HCT116 (cell line): ENCODE measurements at regions not wholly inside any gene's neighbourhood (a gene's known extent, or its start where the extent isn't known, plus 50 kb on each side); places are given as distances from the start of the nearest gene placed in this dataset.

Source experiments
- ATAC-seq: fragments of 200-7000 bp; cut with Tn5 transposase; 2 replicates; pipeline ENCODE4 v1.9.1; 2020; ENCODE audit warnings: mild to moderate bottlenecking, moderate library complexity
- BruUV-seq: library from RNA; stranded (reverse); fragments of 400-500 nt; replicated peaks from 2 replicates; lab custom pipeline; 2021; lab: Mats Ljungman, UMichigan
- CTCF ChIA-PET: fragments of 300-600 bp; sonication (Branson Sonifier 250); formaldehyde crosslinking; loops from one replicate; lab custom pipeline; 2021; ENCODE audit warnings: antibody characterized with exemption; lab: Charles Lee
- POLR2A ChIA-PET: fragments of 300-600, 350-600 bp; sonication (Branson Sonifier 250); formaldehyde crosslinking; loops from one replicate; lab custom pipeline; 2021; ENCODE audit warnings: antibody characterized with exemption; lab: Charles Lee
- RAD21 ChIA-PET, 2 experiments: fragments of 300-600 bp; sonication (Branson Sonifier 250); formaldehyde crosslinking; loops; one replicate each; lab custom pipeline; 2023; ENCODE audit warnings: low total read pairs in 2 of 2; ENCODE audit not compliant: uncharacterized antibody in 2 of 2, unreplicated experiment in 2 of 2, low non-redundant PET in 1 of 2; lab: Charles Lee
- DNase-seq: peaks from one replicate; pipeline ENCODE4 v3.0.0-alpha.2; 2010; ENCODE audit warnings: low read depth, low spot score
- H2AFZ ChIP-seq: fragments of 200-600 bp; shearing (Covaris generic), sonication (generic); 2 replicates; pipeline ENCODE4 v1.6.1; 2017; ENCODE audit warnings: low read depth, mixed run types, mixed read lengths, antibody characterized with exemption, low read length; ENCODE audit not compliant: poor library complexity, severe bottlenecking
- H3K27ac ChIP-seq: 2 replicates; pipeline ENCODE4 v1.5.1; 2012; ENCODE audit warnings: low read depth, low read length
- H3K27me3 ChIP-seq: fragments of 200-600 bp; sonication (generic); 2 replicates; pipeline ENCODE4 v1.6.1; 2016; ENCODE audit warnings: mixed run types, low read length, mixed read lengths; ENCODE audit not compliant: insufficient read depth
- H3K36me3 ChIP-seq, 2 experiments: fragments of 200-500 bp in 1 of 2; fragments of 200-600 bp in 1 of 2; sonication (Bioruptor generic) in 1 of 2; sonication (generic) in 1 of 2; 2 replicates each; pipeline versions ENCODE4 v1.5.1 to v1.6.1; 2014 to 2016; ENCODE audit warnings: low read length in 2 of 2, inconsistent platforms in 1 of 2, mixed read lengths in 1 of 2, mixed run types in 1 of 2; ENCODE audit not compliant: insufficient read depth in 2 of 2, control insufficient read depth in 1 of 2
- H3K4me1 ChIP-seq, 2 experiments: fragments of 200-600 bp in 1 of 2; sonication (generic) in 1 of 2; 2 replicates each; pipeline versions ENCODE4 v1.5.1 to v1.6.1; 2012 to 2017; ENCODE audit warnings: low read length in 2 of 2, inconsistent platforms in 1 of 2, mild to moderate bottlenecking in 1 of 2, mixed read lengths in 1 of 2, mixed run types in 1 of 2, moderate library complexity in 1 of 2; ENCODE audit not compliant: insufficient read depth in 2 of 2, control insufficient read depth in 1 of 2
- H3K4me2 ChIP-seq: fragments of 200-600 bp; sonication (generic); 2 replicates; pipeline ENCODE4 v1.6.1; 2017; ENCODE audit warnings: mixed run types, low read length, mixed read lengths
- H3K4me3 ChIP-seq, 2 experiments: fragments of 200-600 bp in 1 of 2; sonication (generic) in 1 of 2; replicated peaks in 1 of 2; 2 replicates each; pipeline ENCODE4 v1.5.1; 2011 to 2016; ENCODE audit warnings: low read length in 2 of 2, control low read depth in 1 of 2, low read depth in 1 of 2, mild to moderate bottlenecking in 1 of 2, mixed read lengths in 1 of 2, mixed run types in 1 of 2
- H3K79me2 ChIP-seq: fragments of 200-600 bp; sonication (generic); 2 replicates; pipeline ENCODE4 v1.6.1; 2017; ENCODE audit warnings: mild to moderate bottlenecking, mixed run types, low read length, moderate library complexity, mixed read lengths; ENCODE audit not compliant: insufficient read depth
- H3K9ac ChIP-seq: fragments of 200-600 bp; sonication (generic); 2 replicates; pipeline ENCODE4 v1.6.1; 2016; ENCODE audit warnings: low read length, mixed read lengths
- H3K9me2 ChIP-seq: fragments of 200-600 bp; sonication (generic), shearing (Covaris generic); 2 replicates; pipeline ENCODE4 v1.6.1; 2017; ENCODE audit warnings: mixed run types, mild to moderate bottlenecking, moderate library complexity; ENCODE audit not compliant: insufficient read depth
- H3K9me3 ChIP-seq, 2 experiments: fragments of 200-500 bp in 1 of 2; fragments of 200-600 bp in 1 of 2; sonication (Bioruptor generic) in 1 of 2; sonication (generic) in 1 of 2; 2 replicates each; pipeline ENCODE4 v1.6.1; 2014 to 2017; ENCODE audit warnings: low read length in 2 of 2, mixed read lengths in 2 of 2, inconsistent platforms in 1 of 2, low read depth in 1 of 2, mild to moderate bottlenecking in 1 of 2, mixed run types in 1 of 2, moderate library complexity in 1 of 2; ENCODE audit not compliant: control insufficient read depth in 1 of 2, insufficient read depth in 1 of 2
- H4K20me1 ChIP-seq: fragments of 200-600 bp; sonication (generic), shearing (Covaris generic); 2 replicates; pipeline ENCODE4 v1.6.1; 2017; ENCODE audit warnings: mixed run types, mild to moderate bottlenecking, moderate library complexity; ENCODE audit not compliant: insufficient read depth
- CBX3 ChIP-seq: IDR thresholded peaks from 2 replicates; pipeline ENCODE4 v1.6.1; 2012; ENCODE audit warnings: low read depth
- CEBPB ChIP-seq: IDR thresholded peaks from 2 replicates; pipeline ENCODE4 v1.6.1; 2012; ENCODE audit warnings: low read depth
- CTCF ChIP-seq, 3 experiments: fragments of 200-600 bp in 1 of 3; sonication (generic) in 1 of 3; IDR thresholded peaks in 2 of 3; conservative IDR thresholded peaks in 1 of 3; 2 replicates each; pipeline ENCODE4 v1.5.1; 2012 to 2017; ENCODE audit warnings: low read depth in 2 of 3, low read length in 2 of 3, antibody characterized with exemption in 1 of 3, borderline replicate concordance in 1 of 3, control low read depth in 1 of 3, mild to moderate bottlenecking in 1 of 3, mixed read lengths in 1 of 3, mixed run types in 1 of 3, moderate library complexity in 1 of 3; ENCODE audit not compliant: insufficient read depth in 1 of 3
- FOSL1 ChIP-seq: IDR thresholded peaks from 2 replicates; pipeline ENCODE4 v1.6.1; 2012; ENCODE audit warnings: low read depth
- POLR2A ChIP-seq: IDR thresholded peaks from 2 replicates; pipeline ENCODE4 v1.7.0; 2011; ENCODE audit warnings: borderline replicate concordance; ENCODE audit not compliant: insufficient read depth, insufficient read length; ENCODE audit errors: extremely low read depth
- SRF ChIP-seq: IDR thresholded peaks from 2 replicates; pipeline ENCODE4 v1.6.1; 2012; ENCODE audit warnings: low read depth
- TCF7L2 ChIP-seq: IDR thresholded peaks from 2 replicates; pipeline ENCODE4 v1.7.0; 2011; ENCODE audit warnings: borderline replicate concordance, inconsistent platforms; ENCODE audit not compliant: insufficient read depth, insufficient read length; ENCODE audit errors: extremely low read depth
- ZFX ChIP-seq: fragments of 450-650 bp; IDR thresholded peaks from 2 replicates; pipeline ENCODE4 v1.6.1; 2017
- ZNF274 ChIP-seq: fragments of 200-500 bp; sonication (Bioruptor generic); IDR thresholded peaks from 2 replicates; pipeline ENCODE4 v1.6.1; 2014; ENCODE audit warnings: mild to moderate bottlenecking, low read depth, low read length, inconsistent platforms
- intact Hi-C: fragments of 100-400 bp; cut with micrococcal nuclease; formaldehyde crosslinking; loops from 2 replicates; pipeline ENCODE4 v1.10.0; 2022

GRCh38 chr10:3893901-3894563 is 109.0 kb upstream of the KLF6 start (continued):
- no peak for TF ChIP-seq CTCF (IDR thresholded peaks at IDR 0.05 in 2 of 3, conservative IDR thresholded peaks at IDR 0.05 in 1 of 3; ENCODE audit: borderline replicate concordance in 1 of 3, insufficient read depth in 1 of 3, low read depth in 2 of 3, low read length in 2 of 3)
- no peak for TF ChIP-seq POLR2A
- no peak for TF ChIP-seq SRF
- TF ChIP-seq CBX3 = no peak
- TF ChIP-seq CEBPB = no peak
- no peak for TF ChIP-seq ZNF274

DNA sequence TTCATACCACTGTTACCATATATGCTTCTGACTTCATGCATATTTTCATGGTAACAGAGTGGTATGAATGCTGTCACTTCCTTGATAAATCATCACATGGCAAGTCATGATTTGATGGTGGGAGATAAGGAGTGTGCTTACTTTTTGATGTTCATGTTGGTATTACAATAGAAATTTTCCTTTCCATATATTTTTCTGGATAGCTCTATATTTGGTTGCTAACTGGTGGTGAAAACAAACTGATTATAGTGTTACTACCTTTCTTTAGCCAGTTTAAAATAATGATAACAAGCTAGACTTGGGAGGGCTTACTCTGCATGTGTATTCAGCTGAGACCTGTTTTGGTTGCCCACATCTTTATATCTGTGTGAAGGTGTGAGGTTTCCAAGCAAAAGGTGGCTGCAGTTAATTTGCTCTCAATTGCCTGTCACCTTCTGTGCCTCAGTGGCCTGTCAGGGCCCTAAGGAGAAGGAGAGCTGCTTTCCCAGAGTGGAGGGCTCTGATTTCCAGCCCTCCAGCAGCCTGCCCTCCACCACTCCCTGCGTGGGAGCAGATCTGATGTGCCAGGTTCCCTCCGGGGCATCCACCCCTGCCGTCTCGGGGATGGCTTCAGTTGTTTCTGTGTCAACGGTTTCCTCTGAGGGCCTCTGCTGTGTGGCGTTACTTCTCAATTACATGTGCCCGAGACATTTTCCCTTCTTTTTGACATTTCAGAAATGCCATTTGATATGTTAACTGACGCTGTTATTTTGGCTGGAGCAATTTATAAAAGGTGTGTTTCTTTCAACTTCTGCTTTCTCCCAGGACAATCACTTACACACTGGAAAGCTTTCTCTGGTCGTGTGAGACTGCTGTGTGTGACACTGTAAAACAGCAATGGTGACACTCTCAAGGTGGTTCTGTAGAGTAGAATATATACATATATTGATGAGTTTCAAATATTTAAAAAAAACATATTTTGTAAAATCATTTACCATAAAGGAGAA is 107.7 kb upstream of the KLF6 start:
- no TSS peak for BruUV-seq
- ChIA-PET POLR2A (no interaction called here), CTCF (no interaction called here), RAD21 (no interaction called here)
- ATAC-seq (no peak), DNase-seq (no peak)
- Histone ChIP-seq H3K36me3 (no peaks in the 10 kb centered on the region), H2AFZ (peak overlapping the region; percentile 42), H3K9me2 (no peaks in the 10 kb centered on the region), H3K27me3 (no peaks in the 10 kb centered on the region), H3K27ac (no peak overlapping the region), H3K4me3 (no peak overlapping the region), H3K4me2 (no peak overlapping the region), H3K9ac (no peak overlapping the region), H4K20me1 (no peaks in the 10 kb centered on the region), H3K79me2 (no peaks in the 10 kb centered on the region), H3K9me3 (no peaks in the 10 kb centered on the region), H3K4me1 (peaks cover 20 to 65% of the 10 kb centered on the region in 2 experiments)
- intact Hi-C loops = no loop called here
- TF ChIP-seq CTCF (IDR thresholded peaks at IDR 0.05 in 2 of 3, conservative IDR thresholded peaks at IDR 0.05 in 1 of 3; ENCODE audit: borderline replicate concordance in 1 of 3, insufficient read depth in 1 of 3, low read depth in 2 of 3, low read length in 2 of 3) (no peak), POLR2A (no peak), TCF7L2 (no peak), ZFX (no peak), SRF (no peak), CBX3 (no peak), FOSL1 (no peak)
